ENCODE measurements at regions not wholly inside any gene's neighbourhood (a gene's known extent, or its start where the extent isn't known, plus 50 kb on each side); places are given as distances from the start of the nearest gene placed in this dataset.

- DNase-seq = no peak
Observed at GRCh38 chrX:88425739-88426138, 321.3 kb upstream of the CPXCR1 start.

GRCh38 chrX:88437563-88437962 lies 309.5 kb upstream of the CPXCR1 start:
- DNase-seq = no peak

- no peak for DNase-seq
Observed at GRCh38 chrX:88438209-88438608, 308.8 kb upstream of the CPXCR1 start.

GRCh38 chrX:88439935-88440334 lies 307.1 kb upstream of the CPXCR1 start:
- no peak for DNase-seq
